GM18858 (cell line): ENCODE measurements at regions not wholly inside any gene's neighbourhood (a gene's known extent, or its start where the extent isn't known, plus 50 kb on each side); places are given as distances from the start of the nearest gene placed in this dataset.
"Not testable (repeated sequence)": the region's sequence is repeated elsewhere in the genome, so short reads cannot be mapped to it uniquely, and the experiment has no call there.

Experiments used
- ATAC-seq: cut with Tn5 transposase; IDR thresholded peaks from one replicate; pipeline ENCODE4 v1.9.1; 2021; ENCODE audit not compliant: unreplicated experiment

- not testable (repeated sequence) for ATAC-seq
These were observed 150.2 kb upstream of the FBXL17 start for GRCh38 chr5:108532129-108532445.

- no peak for ATAC-seq
These were observed 149.7 kb upstream of the FBXL17 start for GRCh38 chr5:108531367-108532128.

- ATAC-seq = no peak
These were observed 148.8 kb upstream of the FBXL17 start for GRCh38 chr5:108530706-108531105.

- no peak for ATAC-seq
These were observed 147.5 kb upstream of the FBXL17 start for GRCh38 chr5:108529381-108529780.

GRCh38 chr5:108528655-108529054 is 146.8 kb upstream of the FBXL17 start:
- ATAC-seq = no peak

- ATAC-seq = no peak
These were observed 142.7 kb upstream of the FBXL17 start for GRCh38 chr5:108524564-108524963.

GRCh38 chr5:108523360-108523759 is 141.5 kb upstream of the FBXL17 start:
- no peak for ATAC-seq

- ATAC-seq = no peak
These were observed 140.1 kb upstream of the FBXL17 start for GRCh38 chr5:108521841-108522506.

GRCh38 chr5:108521011-108521700 is 139.3 kb upstream of the FBXL17 start:
- ATAC-seq = peak; percentile 92

GRCh38 chr5:108516785-108517184 is 134.9 kb upstream of the FBXL17 start:
- ATAC-seq = no peak

- ATAC-seq = no peak
These were observed 133.7 kb upstream of the FBXL17 start for GRCh38 chr5:108515517-108516105.

GRCh38 chr5:108508979-108509378 is 127.1 kb upstream of the FBXL17 start:
- no peak for ATAC-seq

- no peak for ATAC-seq
These were observed 125.7 kb upstream of the FBXL17 start for GRCh38 chr5:108507631-108508030.

- ATAC-seq = no peak
These were observed 123.7 kb upstream of the FBXL17 start for GRCh38 chr5:108505608-108506007.

GRCh38 chr5:108504974-108505373 is 123.1 kb upstream of the FBXL17 start:
- no peak for ATAC-seq

GRCh38 chr5:108503986-108504385 is 122.1 kb upstream of the FBXL17 start:
- no peak for ATAC-seq

GRCh38 chr5:108495615-108496014 is 113.7 kb upstream of the FBXL17 start:
- not testable (repeated sequence) for ATAC-seq

GRCh38 chr5:108487951-108488350 is 106.1 kb upstream of the FBXL17 start:
- ATAC-seq = no peak

- no peak for ATAC-seq
These were observed 102.1 kb upstream of the FBXL17 start for GRCh38 chr5:108484035-108484434.

GRCh38 chr5:108481355-108481931 is 99.5 kb upstream of the FBXL17 start:
- peak; percentile 53 for ATAC-seq

GRCh38 chr5:108472237-108472636 is 90.3 kb upstream of the FBXL17 start:
- no peak for ATAC-seq
